ENCODE measurements at regions not wholly inside any gene's neighbourhood (a gene's known extent, or its start where the extent isn't known, plus 50 kb on each side); places are given as distances from the start of the nearest gene placed in this dataset.

DNA sequence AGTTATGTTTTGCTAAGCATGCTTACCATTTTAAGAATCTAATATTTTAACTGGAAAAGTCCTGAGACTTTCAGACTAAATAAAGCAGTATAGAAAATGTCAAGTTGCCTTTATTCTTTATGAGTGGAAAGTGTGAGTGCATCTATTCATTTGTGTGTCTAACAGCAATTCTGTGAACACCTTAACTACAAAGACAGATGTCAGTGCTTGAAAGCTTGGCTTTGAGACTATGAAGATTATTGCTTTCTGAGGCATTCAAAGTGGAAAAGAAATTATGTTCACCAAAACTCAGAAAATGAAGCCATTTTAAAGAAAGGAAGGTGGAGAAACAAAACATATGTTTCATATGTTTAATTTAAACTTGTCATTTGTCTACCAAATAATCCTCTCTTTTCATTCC, 294.5 kb upstream of the SEMA3C start:
- POLR2A ChIA-PET: no interaction called here
- Mint-ChIP-seq H3K27ac (ENCODE audit: low read depth, unreplicated experiment) (no peak overlapping the region), H3K9me3 (ENCODE audit: unreplicated experiment) (no peaks in the 10 kb centered on the region), H3K27me3 (ENCODE audit: insufficient read depth, unreplicated experiment) (no peaks in the 10 kb centered on the region), H3K4me3 (ENCODE audit: unreplicated experiment) (no peak overlapping the region), H3K4me1 (ENCODE audit: insufficient read depth, unreplicated experiment) (peaks cover 12% of the 10 kb centered on the region), H3K36me3 (ENCODE audit: insufficient read depth, unreplicated experiment) (no peaks in the 10 kb centered on the region)
- CTCF ChIA-PET: interaction anchor here (0.6 to 0.7 kb wide), 2 partner anchors 292 to 515 kb away, joined by 3 read pairs; no protein-coding TSS in a partner anchor
- DNase-seq (ENCODE audit: unreplicated experiment): no peak
- intact Hi-C loops (cut with micrococcal nuclease): no loop called here
- no TSS peak for BruUV-seq (replicated peaks)
- TF ChIP-seq, protein P1, sequence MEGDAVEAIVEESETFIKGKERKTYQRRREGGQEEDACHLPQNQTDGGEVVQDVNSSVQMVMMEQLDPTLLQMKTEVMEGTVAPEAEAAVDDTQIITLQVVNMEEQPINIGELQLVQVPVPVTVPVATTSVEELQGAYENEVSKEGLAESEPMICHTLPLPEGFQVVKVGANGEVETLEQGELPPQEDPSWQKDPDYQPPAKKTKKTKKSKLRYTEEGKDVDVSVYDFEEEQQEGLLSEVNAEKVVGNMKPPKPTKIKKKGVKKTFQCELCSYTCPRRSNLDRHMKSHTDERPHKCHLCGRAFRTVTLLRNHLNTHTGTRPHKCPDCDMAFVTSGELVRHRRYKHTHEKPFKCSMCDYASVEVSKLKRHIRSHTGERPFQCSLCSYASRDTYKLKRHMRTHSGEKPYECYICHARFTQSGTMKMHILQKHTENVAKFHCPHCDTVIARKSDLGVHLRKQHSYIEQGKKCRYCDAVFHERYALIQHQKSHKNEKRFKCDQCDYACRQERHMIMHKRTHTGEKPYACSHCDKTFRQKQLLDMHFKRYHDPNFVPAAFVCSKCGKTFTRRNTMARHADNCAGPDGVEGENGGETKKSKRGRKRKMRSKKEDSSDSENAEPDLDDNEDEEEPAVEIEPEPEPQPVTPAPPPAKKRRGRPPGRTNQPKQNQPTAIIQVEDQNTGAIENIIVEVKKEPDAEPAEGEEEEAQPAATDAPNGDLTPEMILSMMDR (IDR thresholded peaks at IDR 0.05; ENCODE audit: unreplicated experiment): no peak

DNA sequence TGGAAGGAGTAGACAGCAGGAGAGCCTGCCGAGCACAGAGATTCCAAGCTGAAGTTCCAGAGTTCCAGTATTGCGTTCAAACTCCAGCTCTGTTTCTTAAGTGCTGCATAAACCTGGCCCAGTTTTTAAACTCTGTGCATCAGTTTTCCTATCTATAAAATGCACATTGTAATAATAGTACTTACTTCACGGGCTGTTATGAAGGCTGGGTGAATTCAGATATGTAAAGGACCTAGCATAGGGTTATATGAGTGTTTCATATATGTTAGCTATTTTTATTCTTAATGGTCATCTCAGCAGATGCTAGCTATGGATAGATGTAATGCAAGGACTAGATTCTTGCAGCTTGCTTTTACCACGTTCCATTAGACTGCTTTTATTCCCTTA, 293.1 kb upstream of the SEMA3C start:
- TF ChIP-seq, protein P1 (IDR thresholded peaks at IDR 0.05; ENCODE audit: unreplicated experiment): no peak
- Mint-ChIP-seq H3K36me3 (ENCODE audit: insufficient read depth, unreplicated experiment) (no peaks in the 10 kb centered on the region), H3K27me3 (ENCODE audit: insufficient read depth, unreplicated experiment) (no peaks in the 10 kb centered on the region), H3K9me3 (ENCODE audit: unreplicated experiment) (no peaks in the 10 kb centered on the region), H3K4me1 (ENCODE audit: insufficient read depth, unreplicated experiment) (peaks cover 12% of the 10 kb centered on the region), H3K27ac (ENCODE audit: low read depth, unreplicated experiment) (no peak overlapping the region), H3K4me3 (ENCODE audit: unreplicated experiment) (no peak overlapping the region)
- POLR2A ChIA-PET: interaction anchor here (0.9 kb wide), 1 partner anchor 17 kb away, joined by 3 read pairs; no protein-coding TSS in a partner anchor
- CTCF ChIA-PET: no interaction called here
- intact Hi-C loops (cut with micrococcal nuclease): no loop called here
- DNase-seq (ENCODE audit: unreplicated experiment): no peak
- no TSS peak for BruUV-seq (replicated peaks)

GRCh38 chr7:81211204-81211933, 292.5 kb upstream of the SEMA3C start:
- H3K36me3 Mint-ChIP-seq (ENCODE audit: insufficient read depth, unreplicated experiment): no peaks in the 10 kb centered on the region
- H3K27me3 Mint-ChIP-seq (ENCODE audit: insufficient read depth, unreplicated experiment): no peaks in the 10 kb centered on the region
- peaks cover 12% of the 10 kb centered on the region for H3K4me1 Mint-ChIP-seq (ENCODE audit: insufficient read depth, unreplicated experiment)
- H3K27ac Mint-ChIP-seq (ENCODE audit: low read depth, unreplicated experiment): no peak overlapping the region
- H3K9me3 Mint-ChIP-seq (ENCODE audit: unreplicated experiment): no peaks in the 10 kb centered on the region
- ChIA-PET CTCF (no interaction called here), POLR2A (interaction anchor here (0.9 kb wide), 1 partner anchor 16 kb away, joined by 3 read pairs; no protein-coding TSS in a partner anchor)
- intact Hi-C loops (cut with micrococcal nuclease): no loop called here
- DNase-seq (ENCODE audit: unreplicated experiment): no peak
- TF ChIP-seq, protein P1 (IDR thresholded peaks at IDR 0.05; ENCODE audit: unreplicated experiment): no peak
- no peak overlapping the region for H3K4me3 Mint-ChIP-seq (ENCODE audit: unreplicated experiment)
- no TSS peak for BruUV-seq (replicated peaks)

- no peaks in the 10 kb centered on the region for H3K36me3 Mint-ChIP-seq (ENCODE audit: insufficient read depth, unreplicated experiment)
- H3K27me3 Mint-ChIP-seq (ENCODE audit: insufficient read depth, unreplicated experiment): no peaks in the 10 kb centered on the region
- H3K9me3 Mint-ChIP-seq (ENCODE audit: unreplicated experiment): no peaks in the 10 kb centered on the region
- H3K4me3 Mint-ChIP-seq (ENCODE audit: unreplicated experiment): no peak overlapping the region
- no peak overlapping the region for H3K27ac Mint-ChIP-seq (ENCODE audit: low read depth, unreplicated experiment)
- TF ChIP-seq, protein P1 (IDR thresholded peaks at IDR 0.05; ENCODE audit: unreplicated experiment): no peak
- ChIA-PET CTCF (interaction anchor here (0.6 to 0.7 kb wide), 2 partner anchors 11 to 156 kb away, joined by 3 to 4 read pairs; no protein-coding TSS in a partner anchor), POLR2A (no interaction called here)
- H3K4me1 Mint-ChIP-seq (ENCODE audit: insufficient read depth, unreplicated experiment): peaks cover 12% of the 10 kb centered on the region
- no TSS peak for BruUV-seq (replicated peaks)
- DNase-seq (ENCODE audit: unreplicated experiment): no peak
- intact Hi-C loops (cut with micrococcal nuclease): no loop called here
Observed at GRCh38 chr7:81210137-81211064, 291.6 kb upstream of the SEMA3C start.
